Liver (tissue), 7 donors: ENCODE measurements at regions not wholly inside any gene's neighbourhood (a gene's known extent, or its start where the extent isn't known, plus 50 kb on each side); places are given as distances from the start of the nearest gene placed in this dataset.

Experiments
- DNase-seq: peaks from one replicate; pipeline ENCODE4 v3.0.0-alpha.2; 2017; ENCODE audit warnings: low spot score
- H3K27ac ChIP-seq, 2 donors: one replicate each; pipeline ENCODE4 v1.7.0; 2013; ENCODE audit warnings: inconsistent platforms in 2 of 2, low read length in 2 of 2, control low read depth in 1 of 2, low read depth in 1 of 2, mild to moderate bottlenecking in 1 of 2
- H3K27me3 ChIP-seq, 4 donors: one replicate each; pipeline versions ENCODE4 v1.6.1 to v1.7.0; 2013; ENCODE audit warnings: low read length in 3 of 4, inconsistent platforms in 1 of 4, mild to moderate bottlenecking in 1 of 4, moderate library complexity in 1 of 4; ENCODE audit not compliant: control insufficient read depth in 4 of 4, insufficient read depth in 4 of 4
- H3K36me3 ChIP-seq, 4 donors: one replicate each; pipeline versions ENCODE4 v1.6.1 to v1.7.0; 2013; ENCODE audit warnings: low read length in 3 of 4, mild to moderate bottlenecking in 3 of 4, low read depth in 1 of 4, moderate library complexity in 1 of 4; ENCODE audit not compliant: control insufficient read depth in 4 of 4, insufficient read depth in 3 of 4
- H3K4me1 ChIP-seq, 4 donors: one replicate each; pipeline versions ENCODE4 v1.6.1 to v1.7.0; 2013; ENCODE audit warnings: low read length in 3 of 4, mild to moderate bottlenecking in 3 of 4, moderate library complexity in 1 of 4; ENCODE audit not compliant: control insufficient read depth in 4 of 4, insufficient read depth in 4 of 4
- H3K4me3 ChIP-seq, 3 donors: one replicate each; pipeline versions ENCODE4 v1.6.1 to v1.7.0; 2013; ENCODE audit warnings: low read length in 3 of 3, control low read depth in 1 of 3, low read depth in 1 of 3, mild to moderate bottlenecking in 1 of 3
- H3K9ac ChIP-seq, 2 donors: one replicate each; pipeline ENCODE4 v1.7.0; 2013; ENCODE audit warnings: low read length in 2 of 2, mild to moderate bottlenecking in 2 of 2, moderate library complexity in 2 of 2, control low read depth in 1 of 2, low read depth in 1 of 2
- H3K9me3 ChIP-seq, 4 donors: one replicate each; pipeline versions ENCODE4 v1.6.1 to v1.7.0; 2013; ENCODE audit warnings: low read length in 3 of 4; ENCODE audit not compliant: control insufficient read depth in 4 of 4
- EGR1 ChIP-seq, 2 donors: IDR thresholded peaks; 2 replicates each; pipeline ENCODE4 v1.6.1; 2016 to 2018; ENCODE audit warnings: antibody characterized with exemption in 2 of 2, low read depth in 2 of 2
- FOXA1 ChIP-seq: IDR thresholded peaks from 2 replicates; pipeline ENCODE4 v1.6.1; 2016; ENCODE audit warnings: antibody characterized with exemption
- FOXA2 ChIP-seq: IDR thresholded peaks from 2 replicates; pipeline ENCODE4 v1.6.1; 2016; ENCODE audit warnings: antibody characterized with exemption
- GABPA ChIP-seq, 2 donors: IDR thresholded peaks in 1 of 2; conservative IDR thresholded peaks in 1 of 2; 2 replicates each; pipeline ENCODE4 v1.6.1; 2016; ENCODE audit warnings: antibody characterized with exemption in 2 of 2, mild to moderate bottlenecking in 1 of 2, moderate library complexity in 1 of 2
- HNF4A ChIP-seq, 2 donors: conservative IDR thresholded peaks; 2 replicates each; pipeline ENCODE4 v1.6.1; 2016; ENCODE audit warnings: antibody characterized with exemption in 2 of 2, mild to moderate bottlenecking in 2 of 2
- HNF4G ChIP-seq: IDR thresholded peaks from 2 replicates; pipeline ENCODE4 v1.6.1; 2016; ENCODE audit warnings: antibody characterized with exemption
- JUND ChIP-seq, 2 donors: IDR thresholded peaks; 2 replicates each; pipeline ENCODE4 v1.6.1; 2016; ENCODE audit warnings: antibody characterized with exemption in 2 of 2
- MAX ChIP-seq: IDR thresholded peaks from 2 replicates; pipeline ENCODE4 v1.6.1; 2016; ENCODE audit warnings: antibody characterized with exemption
- NR2F2 ChIP-seq: IDR thresholded peaks from 2 replicates; pipeline ENCODE4 v1.6.1; 2016; ENCODE audit warnings: antibody characterized with exemption
- RAD21 ChIP-seq, 2 donors: IDR thresholded peaks; 2 replicates each; pipeline ENCODE4 v1.6.1; 2016; ENCODE audit warnings: antibody characterized with exemption in 2 of 2, mild to moderate bottlenecking in 2 of 2
- RXRA ChIP-seq, 2 donors: IDR thresholded peaks; 2 replicates each; pipeline ENCODE4 v1.6.1; 2017 to 2018; ENCODE audit warnings: antibody characterized with exemption in 2 of 2, mild to moderate bottlenecking in 1 of 2
- SP1 ChIP-seq: IDR thresholded peaks from 2 replicates; pipeline ENCODE4 v1.6.1; 2018; ENCODE audit warnings: antibody characterized with exemption, mild to moderate bottlenecking
- TAF1 ChIP-seq: conservative IDR thresholded peaks from 2 replicates; pipeline ENCODE4 v1.6.1; 2016; ENCODE audit warnings: antibody characterized with exemption, mild to moderate bottlenecking
- YY1 ChIP-seq: IDR thresholded peaks from 2 replicates; pipeline ENCODE4 v1.6.1; 2016; ENCODE audit warnings: antibody characterized with exemption, mild to moderate bottlenecking
- WGBS: extraction: QIAGEN DNeasy Blood & Tissue Kit; methylation state at CpG from one replicate; pipeline ENCODE4 v1.1.7; 2013; 5-methylcytosine and 5-hydroxymethylcytosine counted together
- TF ChIP-seq, protein P1 (sequence below): IDR thresholded peaks from 2 replicates; pipeline ENCODE4 v1.6.1; 2016; ENCODE audit warnings: antibody characterized with exemption
- TF ChIP-seq, protein P2 (sequence below): IDR thresholded peaks from 2 replicates; pipeline ENCODE4 v1.6.1; 2016; ENCODE audit warnings: antibody characterized with exemption, mild to moderate bottlenecking
- TF ChIP-seq, protein P3 (sequence below): IDR thresholded peaks from 2 replicates; pipeline ENCODE4 v1.6.1; 2016; ENCODE audit warnings: antibody characterized with exemption
- donor health status: healthy.
- donor health status: healthy.
- donor health status: healthy.
- donor health status: healthy.

- Histone ChIP-seq H3K36me3 (no peaks in the 10 kb centered on the region), H3K4me1 (no peaks in the 10 kb centered on the region), H3K27ac (no peak overlapping the region), H3K4me3 (no peak overlapping the region), H3K9me3 (no peaks in the 10 kb centered on the region), H3K27me3 (no peaks in the 10 kb centered on the region), H3K9ac (no peak overlapping the region)
- 93% methylated on average over 1 of the region's 1 CpG for WGBS
- TF ChIP-seq YY1: no peak
- no peak for TF ChIP-seq MAX
- TF ChIP-seq HNF4G: no peak
- no peak for TF ChIP-seq SP1
- TF ChIP-seq RAD21 (IDR thresholded peaks at IDR 0.05): no peak
- no peak for TF ChIP-seq HNF4A (conservative IDR thresholded peaks at IDR 0.05)
- TF ChIP-seq GABPA (IDR thresholded peaks at IDR 0.05 in 1 of 2, conservative IDR thresholded peaks at IDR 0.05 in 1 of 2): no peak
- DNase-seq: no peak
Measured at GRCh38 chr4:128481752-128482480, 194.3 kb upstream of the PGRMC2 start.

GRCh38 chr4:128480945-128481344 lies 193.3 kb upstream of the PGRMC2 start:
- no peaks in the 10 kb centered on the region for H3K4me1 ChIP-seq
- no peak overlapping the region for H3K27ac ChIP-seq
- no peak for DNase-seq
- no peaks in the 10 kb centered on the region for H3K9me3 ChIP-seq
- H3K9ac ChIP-seq: no peak overlapping the region
- no peaks in the 10 kb centered on the region for H3K36me3 ChIP-seq
- TF ChIP-seq EGR1 (IDR thresholded peaks at IDR 0.05; ENCODE audit: low read depth in 2 of 2) (no peak), GABPA (IDR thresholded peaks at IDR 0.05 in 1 of 2, conservative IDR thresholded peaks at IDR 0.05 in 1 of 2) (no peak), TAF1 (no peak), FOXA2 (no peak), YY1 (no peak), JUND (IDR thresholded peaks at IDR 0.05) (no peak), FOXA1 (no peak), HNF4G (no peak)
- TF ChIP-seq, protein P1, sequence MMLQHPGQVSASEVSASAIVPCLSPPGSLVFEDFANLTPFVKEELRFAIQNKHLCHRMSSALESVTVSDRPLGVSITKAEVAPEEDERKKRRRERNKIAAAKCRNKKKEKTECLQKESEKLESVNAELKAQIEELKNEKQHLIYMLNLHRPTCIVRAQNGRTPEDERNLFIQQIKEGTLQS: no peak
- H3K27me3 ChIP-seq: no peaks in the 10 kb centered on the region
- 100% methylated on average over 1 of the region's 1 CpG for WGBS
- H3K4me3 ChIP-seq: no peak overlapping the region

DNA sequence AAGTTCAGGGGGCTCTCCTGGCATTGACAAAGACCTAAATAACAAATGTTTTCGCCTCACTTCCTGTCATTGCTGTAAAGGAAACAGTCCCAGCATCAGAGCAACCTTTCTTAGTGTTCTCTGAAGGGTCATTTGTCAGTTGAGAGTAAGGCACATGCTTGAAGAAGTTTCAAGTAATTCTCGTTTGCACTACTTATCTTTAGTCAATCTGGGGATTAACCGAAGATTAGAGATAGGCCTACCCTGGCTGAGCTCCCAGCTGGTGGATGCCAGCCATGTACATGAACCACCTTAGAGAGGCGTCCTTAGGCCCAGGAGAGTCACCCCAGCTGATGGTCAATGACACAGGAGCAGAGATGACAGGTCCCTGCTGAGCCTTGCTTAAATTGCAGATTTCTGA lies 189.9 kb upstream of the PGRMC2 start:
- Histone ChIP-seq H3K27me3 (no peaks in the 10 kb centered on the region), H3K36me3 (no peaks in the 10 kb centered on the region), H3K4me1 (no peaks in the 10 kb centered on the region), H3K9me3 (no peaks in the 10 kb centered on the region), H3K27ac (no peak overlapping the region), H3K9ac (no peak overlapping the region), H3K4me3 (no peak overlapping the region)
- TF ChIP-seq FOXA1 (no peak), YY1 (no peak), EGR1 (IDR thresholded peaks at IDR 0.05; ENCODE audit: low read depth in 2 of 2) (no peak), GABPA (IDR thresholded peaks at IDR 0.05 in 1 of 2, conservative IDR thresholded peaks at IDR 0.05 in 1 of 2) (no peak), NR2F2 (no peak), TAF1 (no peak), SP1 (no peak), HNF4A (conservative IDR thresholded peaks at IDR 0.05) (no peak), HNF4G (no peak), RAD21 (IDR thresholded peaks at IDR 0.05) (no peak), RXRA (IDR thresholded peaks at IDR 0.05) (no peak)
- TF ChIP-seq, protein P2, sequence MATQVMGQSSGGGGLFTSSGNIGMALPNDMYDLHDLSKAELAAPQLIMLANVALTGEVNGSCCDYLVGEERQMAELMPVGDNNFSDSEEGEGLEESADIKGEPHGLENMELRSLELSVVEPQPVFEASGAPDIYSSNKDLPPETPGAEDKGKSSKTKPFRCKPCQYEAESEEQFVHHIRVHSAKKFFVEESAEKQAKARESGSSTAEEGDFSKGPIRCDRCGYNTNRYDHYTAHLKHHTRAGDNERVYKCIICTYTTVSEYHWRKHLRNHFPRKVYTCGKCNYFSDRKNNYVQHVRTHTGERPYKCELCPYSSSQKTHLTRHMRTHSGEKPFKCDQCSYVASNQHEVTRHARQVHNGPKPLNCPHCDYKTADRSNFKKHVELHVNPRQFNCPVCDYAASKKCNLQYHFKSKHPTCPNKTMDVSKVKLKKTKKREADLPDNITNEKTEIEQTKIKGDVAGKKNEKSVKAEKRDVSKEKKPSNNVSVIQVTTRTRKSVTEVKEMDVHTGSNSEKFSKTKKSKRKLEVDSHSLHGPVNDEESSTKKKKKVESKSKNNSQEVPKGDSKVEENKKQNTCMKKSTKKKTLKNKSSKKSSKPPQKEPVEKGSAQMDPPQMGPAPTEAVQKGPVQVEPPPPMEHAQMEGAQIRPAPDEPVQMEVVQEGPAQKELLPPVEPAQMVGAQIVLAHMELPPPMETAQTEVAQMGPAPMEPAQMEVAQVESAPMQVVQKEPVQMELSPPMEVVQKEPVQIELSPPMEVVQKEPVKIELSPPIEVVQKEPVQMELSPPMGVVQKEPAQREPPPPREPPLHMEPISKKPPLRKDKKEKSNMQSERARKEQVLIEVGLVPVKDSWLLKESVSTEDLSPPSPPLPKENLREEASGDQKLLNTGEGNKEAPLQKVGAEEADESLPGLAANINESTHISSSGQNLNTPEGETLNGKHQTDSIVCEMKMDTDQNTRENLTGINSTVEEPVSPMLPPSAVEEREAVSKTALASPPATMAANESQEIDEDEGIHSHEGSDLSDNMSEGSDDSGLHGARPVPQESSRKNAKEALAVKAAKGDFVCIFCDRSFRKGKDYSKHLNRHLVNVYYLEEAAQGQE: no peak
- TF ChIP-seq, protein P3, sequence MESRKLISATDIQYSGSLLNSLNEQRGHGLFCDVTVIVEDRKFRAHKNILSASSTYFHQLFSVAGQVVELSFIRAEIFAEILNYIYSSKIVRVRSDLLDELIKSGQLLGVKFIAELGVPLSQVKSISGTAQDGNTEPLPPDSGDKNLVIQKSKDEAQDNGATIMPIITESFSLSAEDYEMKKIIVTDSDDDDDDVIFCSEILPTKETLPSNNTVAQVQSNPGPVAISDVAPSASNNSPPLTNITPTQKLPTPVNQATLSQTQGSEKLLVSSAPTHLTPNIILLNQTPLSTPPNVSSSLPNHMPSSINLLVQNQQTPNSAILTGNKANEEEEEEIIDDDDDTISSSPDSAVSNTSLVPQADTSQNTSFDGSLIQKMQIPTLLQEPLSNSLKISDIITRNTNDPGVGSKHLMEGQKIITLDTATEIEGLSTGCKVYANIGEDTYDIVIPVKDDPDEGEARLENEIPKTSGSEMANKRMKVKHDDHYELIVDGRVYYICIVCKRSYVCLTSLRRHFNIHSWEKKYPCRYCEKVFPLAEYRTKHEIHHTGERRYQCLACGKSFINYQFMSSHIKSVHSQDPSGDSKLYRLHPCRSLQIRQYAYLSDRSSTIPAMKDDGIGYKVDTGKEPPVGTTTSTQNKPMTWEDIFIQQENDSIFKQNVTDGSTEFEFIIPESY: no peak
- WGBS: 88% methylated on average over 4 of the region's 4 CpGs
- no peak for DNase-seq
